ENCODE measurements at regions not wholly inside any gene's neighbourhood (a gene's known extent, or its start where the extent isn't known, plus 50 kb on each side); places are given as distances from the start of the nearest gene placed in this dataset.

DNA sequence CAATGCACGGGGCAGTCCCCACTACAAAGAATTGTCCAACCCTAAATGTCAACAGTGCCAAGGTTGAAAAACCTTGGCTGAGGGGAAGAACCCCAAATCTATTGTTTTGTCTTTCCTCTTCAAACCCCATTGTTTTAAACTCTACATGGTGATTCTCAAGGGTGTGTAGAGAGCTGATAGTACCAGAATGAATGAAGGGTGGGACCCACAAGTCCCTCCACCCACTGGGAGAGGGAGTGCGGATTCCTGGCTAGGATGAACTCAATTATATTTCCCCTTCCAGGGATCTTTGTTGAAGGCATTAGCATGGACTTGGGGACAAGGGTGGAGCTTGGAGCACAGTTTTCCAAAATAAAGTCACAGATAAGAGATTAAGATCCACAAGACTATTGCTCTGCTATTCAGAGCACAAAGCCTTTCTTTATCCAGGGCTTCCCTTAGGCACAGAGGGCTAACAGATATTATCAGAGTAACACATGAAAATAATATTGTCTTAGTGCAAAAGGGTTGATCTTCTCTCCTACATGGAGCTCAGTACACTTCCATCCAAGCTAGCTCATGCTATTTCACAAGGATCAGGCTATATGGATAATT is 755.1 kb upstream of the TBX3 start:
- TF ChIP-seq, protein P1, sequence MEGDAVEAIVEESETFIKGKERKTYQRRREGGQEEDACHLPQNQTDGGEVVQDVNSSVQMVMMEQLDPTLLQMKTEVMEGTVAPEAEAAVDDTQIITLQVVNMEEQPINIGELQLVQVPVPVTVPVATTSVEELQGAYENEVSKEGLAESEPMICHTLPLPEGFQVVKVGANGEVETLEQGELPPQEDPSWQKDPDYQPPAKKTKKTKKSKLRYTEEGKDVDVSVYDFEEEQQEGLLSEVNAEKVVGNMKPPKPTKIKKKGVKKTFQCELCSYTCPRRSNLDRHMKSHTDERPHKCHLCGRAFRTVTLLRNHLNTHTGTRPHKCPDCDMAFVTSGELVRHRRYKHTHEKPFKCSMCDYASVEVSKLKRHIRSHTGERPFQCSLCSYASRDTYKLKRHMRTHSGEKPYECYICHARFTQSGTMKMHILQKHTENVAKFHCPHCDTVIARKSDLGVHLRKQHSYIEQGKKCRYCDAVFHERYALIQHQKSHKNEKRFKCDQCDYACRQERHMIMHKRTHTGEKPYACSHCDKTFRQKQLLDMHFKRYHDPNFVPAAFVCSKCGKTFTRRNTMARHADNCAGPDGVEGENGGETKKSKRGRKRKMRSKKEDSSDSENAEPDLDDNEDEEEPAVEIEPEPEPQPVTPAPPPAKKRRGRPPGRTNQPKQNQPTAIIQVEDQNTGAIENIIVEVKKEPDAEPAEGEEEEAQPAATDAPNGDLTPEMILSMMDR (IDR thresholded peaks at IDR 0.05) = no peak
- no peak for TF ChIP-seq POLR2A (IDR thresholded peaks at IDR 0.05)

Measured in Peyer's patch (tissue), 4 donors.